ENCODE measurements at regions not wholly inside any gene's neighbourhood (a gene's known extent, or its start where the extent isn't known, plus 50 kb on each side); places are given as distances from the start of the nearest gene placed in this dataset.

GRCh38 chr6:4616311-4616710 lies 159.9 kb upstream of the CDYL start:
- no peak for TF ChIP-seq CTCF (IDR thresholded peaks at IDR 0.05)
- Histone ChIP-seq H3K36me3 (no peaks in the 10 kb centered on the region), H3K9me3 (no peaks in the 10 kb centered on the region), H3K4me3 (ENCODE audit: low read depth in 1 of 2, low read length in 1 of 2) (no peak overlapping the region), H3K27me3 (no peaks in the 10 kb centered on the region), H3K4me1 (ENCODE audit: control insufficient read depth in 1 of 2, insufficient read depth in 1 of 2, low read depth in 1 of 2, low read length in 1 of 2) (no peaks in the 10 kb centered on the region), H3K27ac (no peak overlapping the region)

GRCh38 chr6:4615891-4616290 lies 160.3 kb upstream of the CDYL start:
- H3K4me1 ChIP-seq (ENCODE audit: control insufficient read depth in 1 of 2, insufficient read depth in 1 of 2, low read depth in 1 of 2, low read length in 1 of 2) = no peaks in the 10 kb centered on the region
- H3K27ac ChIP-seq = no peak overlapping the region
- no peaks in the 10 kb centered on the region for H3K9me3 ChIP-seq
- H3K4me3 ChIP-seq (ENCODE audit: low read depth in 1 of 2, low read length in 1 of 2) = no peak overlapping the region
- no peak for TF ChIP-seq CTCF (IDR thresholded peaks at IDR 0.05)
- H3K27me3 ChIP-seq = no peaks in the 10 kb centered on the region
- H3K36me3 ChIP-seq = no peaks in the 10 kb centered on the region

GRCh38 chr6:4615231-4615630 lies 161.0 kb upstream of the CDYL start:
- no peaks in the 10 kb centered on the region for H3K36me3 ChIP-seq
- TF ChIP-seq CTCF (IDR thresholded peaks at IDR 0.05) = no peak
- no peaks in the 10 kb centered on the region for H3K27me3 ChIP-seq
- no peak overlapping the region for H3K27ac ChIP-seq
- H3K4me3 ChIP-seq (ENCODE audit: low read depth in 1 of 2, low read length in 1 of 2) = no peak overlapping the region
- no peaks in the 10 kb centered on the region for H3K9me3 ChIP-seq
- H3K4me1 ChIP-seq (ENCODE audit: control insufficient read depth in 1 of 2, insufficient read depth in 1 of 2, low read depth in 1 of 2, low read length in 1 of 2) = no peaks in the 10 kb centered on the region

GRCh38 chr6:4614637-4615036 lies 161.6 kb upstream of the CDYL start:
- no peak overlapping the region for H3K4me3 ChIP-seq (ENCODE audit: low read depth in 1 of 2, low read length in 1 of 2)
- TF ChIP-seq CTCF (IDR thresholded peaks at IDR 0.05) = no peak
- H3K9me3 ChIP-seq = no peaks in the 10 kb centered on the region
- no peaks in the 10 kb centered on the region for H3K4me1 ChIP-seq (ENCODE audit: control insufficient read depth in 1 of 2, insufficient read depth in 1 of 2, low read depth in 1 of 2, low read length in 1 of 2)
- H3K36me3 ChIP-seq = no peaks in the 10 kb centered on the region
- H3K27me3 ChIP-seq = no peaks in the 10 kb centered on the region
- no peak overlapping the region for H3K27ac ChIP-seq

GRCh38 chr6:4613795-4614194 lies 162.4 kb upstream of the CDYL start:
- Histone ChIP-seq H3K9me3 (no peaks in the 10 kb centered on the region), H3K4me3 (ENCODE audit: low read depth in 1 of 2, low read length in 1 of 2) (no peak overlapping the region), H3K27ac (no peak overlapping the region), H3K27me3 (no peaks in the 10 kb centered on the region), H3K36me3 (no peaks in the 10 kb centered on the region), H3K4me1 (ENCODE audit: control insufficient read depth in 1 of 2, insufficient read depth in 1 of 2, low read depth in 1 of 2, low read length in 1 of 2) (no peaks in the 10 kb centered on the region)
- TF ChIP-seq CTCF (IDR thresholded peaks at IDR 0.05) = no peak

GRCh38 chr6:4613381-4613780 lies 162.8 kb upstream of the CDYL start:
- no peak for TF ChIP-seq CTCF (IDR thresholded peaks at IDR 0.05)
- no peaks in the 10 kb centered on the region for H3K36me3 ChIP-seq
- no peaks in the 10 kb centered on the region for H3K9me3 ChIP-seq
- H3K4me3 ChIP-seq (ENCODE audit: low read depth in 1 of 2, low read length in 1 of 2) = no peak overlapping the region
- H3K27me3 ChIP-seq = no peaks in the 10 kb centered on the region
- H3K27ac ChIP-seq = no peak overlapping the region
- H3K4me1 ChIP-seq (ENCODE audit: control insufficient read depth in 1 of 2, insufficient read depth in 1 of 2, low read depth in 1 of 2, low read length in 1 of 2) = no peaks in the 10 kb centered on the region
